AG08395 (cell line): ENCODE measurements at regions not wholly inside any gene's neighbourhood (a gene's known extent, or its start where the extent isn't known, plus 50 kb on each side); places are given as distances from the start of the nearest gene placed in this dataset.

Experiments used
- DNase-seq: peaks from one replicate; pipeline ENCODE4 v3.0.0; 2012; ENCODE audit warnings: mixed read lengths, low spot score

GRCh38 chr7:156307193-156307592, 333.4 kb upstream of the RNF32 start:
- no peak for DNase-seq

GRCh38 chr7:156305351-156305750, 335.2 kb upstream of the RNF32 start:
- DNase-seq: no peak

DNA sequence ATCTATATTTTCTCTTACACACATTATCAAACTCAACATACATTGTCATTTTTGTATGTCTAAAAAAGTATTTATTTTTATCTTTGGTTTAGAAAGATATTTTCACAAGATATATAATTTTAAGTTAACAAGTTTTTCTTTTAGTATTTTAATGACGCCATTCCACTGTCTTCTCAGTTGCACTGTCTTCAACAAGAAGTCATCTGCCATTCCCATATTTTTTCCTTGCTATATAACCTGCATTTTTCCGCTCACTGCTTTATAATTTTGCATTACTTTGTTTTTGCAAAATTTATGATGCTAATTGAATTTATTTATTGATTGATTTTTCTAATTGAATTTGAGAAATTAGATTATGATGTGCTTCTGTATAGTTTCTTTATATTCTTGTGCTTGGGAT, 357.8 kb upstream of the RNF32 start:
- no peak for DNase-seq

GRCh38 chr7:156279635-156280034, 360.9 kb upstream of the RNF32 start:
- no peak for DNase-seq

- no peak for DNase-seq
These were observed 365.3 kb upstream of the RNF32 start for GRCh38 chr7:156275292-156275691.

GRCh38 chr7:156274557-156274956, 366.0 kb upstream of the RNF32 start:
- no peak for DNase-seq

DNA sequence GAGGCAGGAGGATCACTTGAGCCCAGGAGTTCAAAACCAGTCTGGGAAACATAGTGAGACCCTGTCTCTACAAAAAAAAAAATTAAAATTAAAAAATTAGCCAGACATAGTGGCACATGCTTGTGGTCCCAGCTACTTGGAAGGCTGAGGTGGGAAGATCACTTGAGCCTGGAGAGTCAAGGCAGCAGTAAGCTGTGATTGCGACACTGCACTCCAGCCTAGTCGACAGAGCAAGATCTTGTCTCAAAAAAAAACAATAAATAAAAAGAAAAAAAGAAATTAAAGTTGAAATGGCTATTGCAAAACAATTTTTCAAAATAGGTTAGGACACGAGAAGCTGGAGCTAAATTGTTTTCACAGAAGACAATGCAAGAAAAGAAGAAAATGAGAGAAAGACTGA, 379.0 kb upstream of the RNF32 start:
- no peak for DNase-seq

- no peak for DNase-seq
These were observed 382.7 kb upstream of the RNF32 start for GRCh38 chr7:156257904-156258303.

- no peak for DNase-seq
These were observed 384.9 kb upstream of the RNF32 start for GRCh38 chr7:156255635-156256034.

GRCh38 chr7:156251861-156252260, 388.7 kb upstream of the RNF32 start:
- DNase-seq: no peak

GRCh38 chr7:156240532-156240931, 400.0 kb upstream of the RNF32 start:
- no peak for DNase-seq

- DNase-seq: no peak
These were observed 402.0 kb upstream of the RNF32 start for GRCh38 chr7:156238366-156239133.

DNA sequence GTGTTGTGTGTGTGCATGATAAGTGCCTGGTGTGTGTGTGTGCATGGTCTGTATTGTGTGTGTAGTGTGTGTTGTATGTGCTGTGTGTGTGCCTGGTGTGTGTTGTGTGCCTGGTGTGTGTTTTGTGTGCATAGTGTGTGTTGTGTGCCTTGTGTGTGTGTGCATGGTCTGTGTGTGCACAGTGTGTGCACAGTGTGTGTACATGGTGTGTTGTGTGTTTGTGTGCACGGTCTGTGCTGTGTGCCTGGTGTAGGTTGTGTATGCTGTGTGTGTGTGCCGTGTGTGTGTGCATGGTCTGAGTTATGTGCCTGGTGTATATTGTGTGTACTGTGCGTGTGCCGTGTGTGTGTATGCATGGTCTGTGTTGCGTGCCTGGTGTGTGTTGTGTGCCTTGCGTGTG, 403.0 kb upstream of the RNF32 start:
- no peak for DNase-seq

DNA sequence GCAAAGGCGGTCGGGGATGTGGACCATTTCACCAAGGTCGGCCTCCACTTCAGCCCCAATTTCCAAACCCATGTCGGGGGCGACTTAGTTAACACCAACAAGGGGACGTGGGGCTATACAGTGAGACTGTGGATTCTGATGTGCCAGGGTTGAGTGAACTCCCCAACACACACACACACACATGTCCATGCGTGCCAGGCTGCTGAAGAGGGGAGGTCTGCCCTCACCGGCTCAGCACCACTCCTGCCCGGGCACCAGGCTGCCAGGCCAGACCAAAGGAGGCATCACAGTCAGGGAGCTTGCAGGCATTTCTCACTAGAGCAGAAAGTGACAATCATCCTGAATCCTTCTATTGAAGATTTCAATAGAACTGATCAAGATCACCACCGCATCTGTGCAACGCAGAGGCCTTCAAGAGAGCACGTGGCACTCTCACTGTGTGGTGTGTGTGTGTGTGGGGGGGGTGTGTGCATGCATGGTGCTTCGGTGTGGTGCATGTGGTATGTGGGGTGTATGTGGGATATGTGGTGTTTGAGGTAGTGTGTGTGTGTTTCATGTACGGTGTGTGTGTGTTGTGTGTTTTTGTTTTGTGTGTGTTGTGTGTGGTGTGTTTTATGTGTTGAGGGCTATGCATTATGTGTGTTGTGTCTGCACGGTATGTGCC, 403.5 kb upstream of the RNF32 start:
- DNase-seq: no peak

GRCh38 chr7:156236181-156236889, 404.2 kb upstream of the RNF32 start:
- DNase-seq: no peak

- no peak for DNase-seq
These were observed 405.7 kb upstream of the RNF32 start for GRCh38 chr7:156234666-156235494.

DNA sequence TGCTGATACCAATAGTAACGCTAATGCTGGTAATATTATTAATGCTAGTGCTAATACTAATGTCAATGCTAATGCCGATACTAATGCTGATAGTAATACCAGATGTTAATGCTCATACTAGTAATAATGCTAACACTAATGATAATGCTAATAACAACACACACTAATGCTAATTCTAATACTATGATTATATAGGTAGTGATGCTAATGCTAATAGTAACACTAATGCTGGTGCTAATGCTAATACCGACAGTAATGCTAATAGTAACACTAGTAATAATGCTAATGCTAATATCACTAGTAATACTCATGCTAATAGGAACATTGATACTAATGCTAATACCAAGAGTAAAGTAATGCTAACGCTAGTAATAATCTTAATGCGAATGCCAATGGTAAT, 406.4 kb upstream of the RNF32 start:
- no peak for DNase-seq

DNA sequence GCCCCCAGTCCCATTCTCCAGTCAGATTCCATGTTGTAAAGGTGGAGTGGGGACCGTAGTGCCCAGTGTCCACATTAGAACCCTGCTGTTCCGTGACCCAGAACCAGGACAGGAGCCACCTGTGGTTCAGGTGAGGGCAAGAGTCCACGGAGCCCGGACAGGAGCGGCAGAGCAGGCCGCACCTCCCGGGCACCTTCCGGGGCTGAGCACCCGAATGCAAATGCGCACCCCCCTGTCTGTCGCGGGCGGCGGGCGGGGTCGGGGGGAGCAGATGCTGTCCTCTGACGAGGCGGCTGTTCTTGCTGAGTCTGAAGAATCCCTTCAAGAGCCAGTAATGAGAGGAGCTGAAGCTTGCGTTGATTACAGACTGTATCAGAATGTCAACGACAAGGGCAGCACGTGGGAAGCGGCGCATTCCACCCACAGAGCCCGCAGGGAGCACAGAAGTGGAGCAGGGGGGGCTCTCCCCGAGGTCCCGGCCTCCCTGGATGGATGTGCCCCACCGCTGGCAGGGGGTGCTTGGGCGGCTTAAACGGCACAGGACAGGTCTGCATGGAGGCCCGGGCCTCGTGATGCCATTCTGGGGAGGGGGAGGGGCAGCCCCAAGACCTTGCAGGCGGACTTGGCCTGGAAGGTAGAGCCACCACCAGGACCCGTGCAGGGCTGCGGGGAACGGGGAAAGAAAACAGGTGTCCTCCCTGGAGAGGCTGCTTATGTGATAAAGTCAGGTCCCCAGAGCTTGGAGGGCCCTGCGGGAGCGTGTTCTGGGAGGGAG, 407.5 kb upstream of the RNF32 start:
- no peak for DNase-seq

GRCh38 chr7:156230576-156230975, 410.0 kb upstream of the RNF32 start:
- no peak for DNase-seq

DNA sequence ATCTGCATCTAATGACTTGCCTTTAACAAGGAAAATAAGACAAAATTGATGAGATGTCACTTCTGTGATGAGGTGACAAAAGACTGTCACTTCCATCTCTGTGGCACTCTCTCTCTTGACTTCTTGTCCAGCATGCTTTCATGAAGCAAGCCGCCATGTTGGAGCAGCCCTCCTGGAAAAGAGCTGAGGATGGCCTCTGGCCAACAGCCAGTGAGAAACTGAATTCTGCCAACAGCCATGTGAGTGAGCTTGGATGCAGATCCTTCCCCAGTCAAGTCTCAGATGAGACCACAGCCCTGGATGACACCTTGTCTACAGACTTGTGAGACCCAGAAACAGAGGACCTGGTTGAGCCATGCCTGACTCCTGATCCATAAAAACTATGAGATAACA, 412.6 kb upstream of the SHH start:
- DNase-seq: no peak
